ENCODE measurements at regions not wholly inside any gene's neighbourhood (a gene's known extent, or its start where the extent isn't known, plus 50 kb on each side); places are given as distances from the start of the nearest gene placed in this dataset.
"Not testable (repeated sequence)": the region's sequence is repeated elsewhere in the genome, so short reads cannot be mapped to it uniquely, and the experiment has no call there.

DNA sequence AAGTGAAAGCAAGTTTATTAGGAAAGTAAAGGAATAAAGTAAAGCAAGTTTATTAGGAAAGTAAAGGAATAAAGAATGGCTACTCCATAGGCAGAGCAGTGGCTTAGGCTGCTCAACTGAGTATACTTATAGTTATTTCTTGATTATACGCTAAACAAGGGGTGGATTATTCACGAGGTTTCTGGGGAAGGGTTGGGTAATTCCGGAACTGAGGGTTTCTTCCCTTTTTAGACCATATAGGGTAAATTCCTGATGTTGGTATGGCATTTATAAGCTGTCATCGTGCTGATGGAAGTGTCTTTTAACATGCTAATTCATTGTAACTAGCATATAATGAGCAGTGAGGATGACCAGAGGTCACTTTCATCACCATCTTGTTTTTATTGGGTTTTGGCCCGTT, 194.3 kb downstream of the DLEU7 start:
- DNase-seq (ENCODE audit: low spot score): no peak

DNA sequence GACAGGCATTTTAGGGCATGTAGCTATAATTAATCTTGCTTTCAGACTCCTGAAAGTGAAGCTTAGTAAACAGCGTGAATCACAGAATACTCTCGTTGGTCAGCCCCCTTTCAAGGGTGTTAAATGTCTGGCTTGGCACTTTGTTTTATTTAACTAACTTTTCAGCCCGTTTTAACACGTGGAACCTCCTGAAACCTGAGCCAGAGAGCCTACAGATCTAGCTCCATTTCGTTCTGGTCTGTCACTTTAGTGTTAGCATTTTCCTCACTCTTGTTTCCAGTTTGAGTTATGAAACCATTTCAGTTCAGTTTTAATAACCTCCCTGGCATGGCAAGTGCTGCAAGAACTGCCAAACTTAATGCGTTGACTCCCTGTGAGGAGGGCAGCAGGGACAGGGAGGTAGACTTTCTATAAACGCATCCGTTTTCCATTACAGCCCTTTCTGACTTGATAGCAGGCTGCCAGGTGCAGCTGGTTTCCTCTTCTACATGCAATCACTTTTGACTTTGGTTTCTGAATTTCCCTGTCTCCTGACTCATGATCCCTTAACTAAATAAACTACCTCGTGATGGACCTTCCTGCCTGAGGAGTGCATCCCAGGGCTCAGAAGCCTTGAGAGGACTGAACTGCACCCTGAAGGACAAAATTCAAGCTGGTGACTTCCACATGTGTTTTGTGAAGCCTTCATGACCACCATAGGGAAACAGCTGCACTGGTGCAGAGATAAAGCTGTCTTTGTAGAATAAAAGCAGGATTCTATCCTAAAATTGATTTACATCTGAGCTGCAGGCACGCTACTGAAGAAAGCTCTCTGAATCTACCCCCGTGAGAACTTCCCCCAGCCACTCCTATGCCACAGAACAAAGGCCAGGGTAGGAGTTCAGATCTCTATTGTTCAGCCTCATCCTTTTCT, 192.6 kb downstream of the DLEU7 start:
- no peak for DNase-seq (ENCODE audit: low spot score)

DNA sequence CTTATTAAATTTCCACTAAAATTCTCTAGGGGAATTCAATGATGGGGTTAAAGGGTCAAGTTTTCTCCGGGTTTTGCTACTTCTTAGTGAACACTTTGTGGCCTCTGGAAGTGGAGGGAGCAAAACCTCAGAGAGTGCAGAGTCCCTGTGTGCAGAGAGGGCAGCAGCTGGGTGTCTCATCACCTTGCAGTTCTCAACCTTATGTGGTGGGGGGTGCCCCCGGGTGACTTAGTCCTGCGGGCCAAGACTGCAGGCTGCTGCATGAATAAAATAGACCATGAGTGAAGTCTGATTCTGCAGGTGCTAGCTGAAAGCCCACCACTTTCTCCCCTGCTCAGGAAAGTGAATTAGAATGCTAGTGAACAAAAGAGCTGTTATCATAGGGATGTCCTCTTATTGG, 191.6 kb downstream of the DLEU7 start:
- DNase-seq (ENCODE audit: low spot score): no peak

DNA sequence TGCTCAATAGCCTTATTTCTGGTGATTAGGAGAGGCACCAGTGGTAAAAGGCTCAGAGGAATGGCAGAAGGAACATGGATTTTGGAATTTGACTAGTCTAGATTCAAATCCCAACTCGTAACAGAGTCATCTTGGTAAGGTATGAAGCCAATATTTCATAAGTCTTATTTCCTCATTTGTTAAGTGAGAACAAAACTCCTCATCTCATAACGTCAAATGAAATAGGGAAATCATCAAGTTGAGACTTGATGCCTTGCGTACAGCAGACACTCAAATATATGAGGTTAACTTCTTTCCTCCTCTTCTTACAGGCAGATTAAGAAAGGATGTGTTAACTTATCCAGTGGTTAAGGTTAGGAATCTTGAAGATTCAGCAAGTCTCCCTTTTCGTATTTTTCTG, 189.2 kb downstream of the DLEU7 start:
- no peak for DNase-seq (ENCODE audit: low spot score)

DNA sequence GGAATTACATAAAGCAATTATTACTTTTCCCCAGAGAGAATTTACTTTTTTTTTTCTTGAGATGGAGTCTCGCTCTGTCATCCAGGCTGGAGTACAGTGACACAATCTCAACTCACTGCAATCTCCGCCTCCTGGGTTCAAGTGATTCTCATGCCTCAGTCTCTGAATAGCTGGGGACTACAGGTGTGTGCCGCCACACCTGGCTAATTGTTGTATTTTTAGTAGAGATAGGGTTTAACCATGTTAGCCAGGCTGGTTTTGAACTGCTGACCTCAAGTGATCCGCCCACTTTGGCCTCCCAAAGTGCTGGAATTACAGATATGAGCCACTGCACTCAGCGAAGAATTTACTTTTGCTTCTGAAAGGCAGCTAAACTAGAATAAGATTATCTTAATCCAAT, 181.6 kb downstream of the DLEU7 start:
- not testable (repeated sequence) for DNase-seq (ENCODE audit: low spot score)

DNA sequence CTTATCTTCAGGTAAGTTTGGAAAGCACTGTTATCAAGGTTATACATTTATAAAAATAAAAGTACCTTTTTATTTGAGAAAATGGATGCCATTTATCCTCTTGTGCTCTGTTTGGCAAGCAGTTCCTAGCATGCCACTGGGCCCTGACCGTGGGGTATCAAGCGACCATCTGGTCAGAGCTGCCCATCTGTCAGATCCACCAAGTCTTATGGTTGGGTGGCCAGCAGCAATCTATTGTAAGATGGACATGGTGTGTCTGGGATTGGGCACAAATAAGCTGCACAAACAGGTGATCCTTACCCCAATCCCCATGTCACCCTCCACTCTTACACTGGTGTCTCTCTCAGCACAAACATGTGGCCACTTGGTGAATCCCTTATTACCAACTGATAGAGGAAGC, 178.5 kb downstream of the DLEU7 start:
- DNase-seq (ENCODE audit: low spot score): no peak

DNA sequence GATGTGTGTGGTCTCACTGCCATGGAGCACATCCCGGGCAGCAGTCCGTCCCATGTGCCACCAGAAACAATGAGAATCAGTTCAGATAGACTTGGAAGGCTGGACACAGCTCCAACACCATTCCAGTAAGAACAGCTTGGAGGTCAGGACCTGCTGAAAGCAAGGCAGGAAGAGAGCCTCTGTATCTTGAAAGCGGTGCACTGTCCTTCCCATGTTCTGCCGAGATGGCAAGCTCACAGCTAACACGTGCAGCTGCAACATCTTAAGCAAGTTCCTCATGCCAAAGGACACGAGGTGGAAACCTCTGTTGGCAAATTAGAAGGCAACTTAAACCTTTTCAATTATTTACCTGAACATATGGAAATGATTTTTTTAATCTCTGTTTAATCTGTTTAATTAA, 175.4 kb downstream of the DLEU7 start:
- no peak for DNase-seq (ENCODE audit: low spot score)

DNA sequence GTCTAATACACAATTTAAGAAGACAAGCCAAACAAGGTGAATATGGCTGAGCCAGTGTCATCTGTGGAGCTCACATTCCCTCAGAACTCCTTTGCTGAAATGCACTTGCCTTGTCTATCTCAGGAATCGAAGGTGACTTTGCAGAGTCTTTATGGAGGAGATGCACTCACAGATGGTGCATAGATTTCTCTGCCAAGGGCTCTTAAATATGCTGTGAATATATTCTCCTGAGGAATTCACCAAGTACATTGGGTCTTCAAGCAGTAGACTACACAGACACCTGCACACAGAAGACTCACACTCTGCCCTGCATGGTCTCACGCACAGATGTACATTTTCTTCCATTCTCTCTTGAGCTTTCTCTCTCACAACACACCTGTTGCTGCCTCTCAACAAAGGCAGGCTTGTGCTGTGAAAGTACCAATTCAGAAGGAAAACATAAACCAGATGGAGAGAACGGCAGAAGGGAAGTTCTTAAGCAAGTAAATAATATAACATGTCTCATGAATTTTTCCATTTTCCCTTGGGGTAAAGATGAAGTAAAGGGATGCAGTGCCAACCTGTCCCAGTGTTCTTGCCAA, 174.7 kb downstream of the DLEU7 start:
- no peak for DNase-seq (ENCODE audit: low spot score)

DNA sequence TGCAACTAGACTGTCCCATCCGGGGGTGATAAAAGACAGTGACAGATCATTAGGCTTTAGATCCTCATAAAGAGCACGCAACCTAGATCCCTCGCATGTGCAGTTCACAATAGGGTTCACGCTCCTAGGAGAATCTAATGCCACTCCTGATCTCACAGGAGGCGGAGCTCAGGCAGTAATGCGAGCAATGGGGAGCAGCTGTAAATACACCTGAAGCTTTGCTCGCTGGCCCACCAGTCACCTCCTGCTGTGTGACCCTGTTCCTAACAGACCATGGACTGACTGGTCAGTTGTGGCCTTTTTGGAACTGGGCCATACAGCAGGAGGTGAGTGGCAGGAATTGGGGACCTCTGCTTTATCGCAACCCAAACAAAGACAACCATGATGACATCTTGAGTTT, 173.2 kb downstream of the DLEU7 start:
- DNase-seq (ENCODE audit: low spot score): no peak

DNA sequence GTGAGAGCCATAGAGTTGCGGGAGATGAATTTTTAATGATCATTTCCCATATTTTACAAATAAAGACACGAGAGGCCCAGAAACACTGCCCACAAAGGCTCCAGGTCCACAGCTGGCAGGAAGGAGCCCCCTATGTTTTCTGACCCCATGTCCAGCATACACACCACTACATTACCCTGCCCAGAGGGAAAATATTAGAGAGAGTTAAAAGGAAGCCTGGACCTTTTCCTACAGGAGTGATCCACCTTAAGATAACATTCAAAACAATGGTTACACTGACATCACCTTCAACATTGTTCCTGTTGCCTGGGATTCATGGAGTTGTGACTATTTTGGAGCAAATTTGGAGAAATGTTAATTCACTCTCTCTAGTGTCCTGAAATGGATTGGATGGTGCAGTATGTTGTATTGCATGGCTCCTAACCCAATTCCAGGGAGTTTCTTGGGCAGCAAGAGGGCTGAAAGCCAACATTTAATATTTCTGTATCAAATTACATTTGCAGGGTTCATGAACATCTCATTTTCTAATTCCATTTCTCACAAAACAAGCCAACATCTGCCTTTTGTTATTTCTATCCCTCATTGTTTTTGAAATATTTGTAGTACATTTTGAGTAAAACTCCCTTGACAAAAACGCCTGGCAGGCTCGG, 172.5 kb downstream of the DLEU7 start:
- DNase-seq (ENCODE audit: low spot score): no peak

DNA sequence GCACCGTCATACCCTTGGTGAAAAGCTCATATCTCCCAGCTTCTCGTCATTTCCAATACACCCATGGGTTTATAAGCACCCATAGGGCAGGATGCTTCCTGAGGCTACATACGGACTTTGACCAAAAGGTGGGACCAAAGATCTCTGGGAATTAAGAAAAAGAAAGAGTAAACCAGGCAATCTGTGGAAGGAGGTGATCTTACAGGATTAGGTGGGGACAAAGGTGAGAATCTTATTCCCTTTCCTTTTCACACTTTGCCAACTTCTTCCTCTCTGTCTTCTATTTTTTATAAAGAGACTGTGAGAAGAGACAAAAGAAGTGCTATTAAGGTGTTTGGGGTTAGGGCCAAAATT, 172.0 kb downstream of the DLEU7 start:
- no peak for DNase-seq (ENCODE audit: low spot score)

DNA sequence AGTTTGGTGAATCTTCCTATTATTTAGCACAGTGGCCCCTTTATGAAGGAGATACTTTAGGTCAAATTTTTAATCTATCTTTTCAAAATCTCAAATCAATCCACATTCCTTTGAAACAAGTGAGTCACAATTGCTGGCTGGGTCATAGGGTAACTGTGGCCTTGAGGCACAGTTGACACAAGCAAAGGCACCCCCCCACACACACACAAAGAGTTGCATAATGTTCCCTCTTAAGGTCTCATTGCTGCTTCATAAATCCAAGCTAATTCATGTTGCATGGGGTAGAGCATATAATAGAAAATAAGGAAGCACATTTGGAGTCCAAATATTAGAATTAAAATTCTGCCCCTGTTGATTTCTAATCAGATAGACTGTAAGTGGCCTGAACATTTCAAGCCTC, 171.5 kb downstream of the DLEU7 start:
- DNase-seq (ENCODE audit: low spot score): no peak

DNA sequence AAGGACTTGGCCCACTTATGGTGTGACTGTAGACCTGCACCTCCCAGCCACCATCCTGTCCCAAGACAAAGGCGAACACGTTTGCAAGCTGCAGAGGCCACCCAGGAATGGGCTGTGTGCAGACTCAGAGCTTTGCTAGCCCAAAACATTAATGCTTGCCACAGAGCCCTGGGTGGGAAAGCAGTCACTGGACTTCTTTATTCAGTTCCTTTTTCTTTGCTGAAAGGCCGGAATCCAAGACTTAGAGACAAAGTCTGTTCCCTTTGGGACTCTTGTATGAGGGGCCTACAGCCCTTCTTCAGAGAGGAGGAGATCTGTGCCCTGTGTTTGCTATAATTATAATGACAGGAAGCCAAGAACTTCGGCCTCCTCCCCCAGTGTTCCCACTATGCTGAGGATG, 167.8 kb downstream of the DLEU7 start:
- no peak for DNase-seq (ENCODE audit: low spot score)

DNA sequence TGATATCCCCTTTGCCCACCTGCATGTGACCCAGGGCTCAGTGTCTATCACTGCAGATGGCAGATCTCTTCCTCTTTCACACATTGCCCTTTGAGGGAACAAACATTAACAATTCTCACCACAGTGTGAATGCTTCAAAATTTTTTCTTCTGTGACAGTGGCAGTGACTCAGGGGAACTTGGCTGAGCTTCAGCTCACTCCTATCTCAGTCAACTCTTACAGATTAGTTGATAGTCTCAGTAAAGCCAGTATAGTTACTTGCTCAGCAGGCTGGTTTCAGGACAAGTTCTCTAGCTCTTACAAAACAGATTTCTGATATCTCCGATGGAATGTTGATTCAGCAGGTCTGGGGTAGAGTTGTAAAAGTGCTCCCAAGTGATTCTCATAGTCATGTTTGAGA, 166.9 kb downstream of the DLEU7 start:
- DNase-seq (ENCODE audit: low spot score): no peak

DNA sequence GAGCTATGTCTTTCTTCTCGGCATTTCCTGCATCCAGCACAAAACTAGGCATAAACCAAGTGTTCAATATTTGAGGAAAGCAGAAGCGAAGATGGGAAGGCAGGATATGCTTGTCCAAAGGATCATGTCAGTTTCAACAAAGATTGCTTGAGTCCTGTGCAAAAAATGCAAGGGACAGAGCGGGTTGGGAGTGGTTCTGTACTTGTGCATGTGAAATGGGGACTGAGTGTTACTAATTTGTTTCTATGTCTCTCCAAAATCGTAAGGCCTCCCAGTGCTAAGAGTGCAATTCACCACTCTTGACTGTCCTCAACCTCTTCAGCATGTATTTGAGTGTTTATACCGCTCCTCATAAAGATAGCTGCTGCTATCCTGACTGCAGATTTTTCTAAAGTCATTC, 166.2 kb downstream of the DLEU7 start:
- no peak for DNase-seq (ENCODE audit: low spot score)

DNA sequence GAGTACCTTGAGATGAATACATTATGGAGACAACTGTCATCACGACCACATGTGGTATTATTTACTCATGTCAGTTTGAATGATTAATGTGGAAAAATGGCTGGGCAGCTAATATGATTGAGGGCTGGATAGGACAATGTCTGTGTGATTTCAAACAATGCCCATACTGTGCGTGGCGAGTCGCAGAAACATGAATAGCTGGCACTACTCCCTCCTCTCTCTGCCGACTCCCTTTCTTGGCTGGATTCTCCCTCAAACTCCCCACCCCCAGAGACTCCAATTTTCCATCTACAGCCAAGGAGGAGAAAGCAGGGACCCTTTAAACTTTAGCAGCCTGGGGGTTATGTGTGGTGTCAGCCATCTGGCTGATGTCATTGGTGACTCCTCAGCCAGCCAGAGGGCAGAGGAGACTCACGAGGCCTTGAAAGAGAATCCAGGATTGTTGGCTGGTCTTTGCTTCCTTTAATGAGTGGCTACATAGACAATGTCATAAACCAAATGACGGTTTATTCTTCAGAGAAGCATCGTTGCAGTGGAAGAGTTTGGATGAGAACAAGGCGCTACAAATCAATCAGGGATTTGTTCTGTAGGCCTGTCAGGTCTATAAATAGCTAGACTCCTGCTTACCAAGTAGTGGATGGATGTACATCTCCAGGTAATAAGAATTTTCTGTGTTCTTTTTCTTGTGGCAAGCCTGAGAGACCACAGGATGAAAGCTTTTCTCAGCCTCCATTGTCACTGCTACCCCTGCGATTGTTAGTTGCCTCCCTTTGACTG, 165.6 kb downstream of the DLEU7 start:
- no peak for DNase-seq (ENCODE audit: low spot score)

DNA sequence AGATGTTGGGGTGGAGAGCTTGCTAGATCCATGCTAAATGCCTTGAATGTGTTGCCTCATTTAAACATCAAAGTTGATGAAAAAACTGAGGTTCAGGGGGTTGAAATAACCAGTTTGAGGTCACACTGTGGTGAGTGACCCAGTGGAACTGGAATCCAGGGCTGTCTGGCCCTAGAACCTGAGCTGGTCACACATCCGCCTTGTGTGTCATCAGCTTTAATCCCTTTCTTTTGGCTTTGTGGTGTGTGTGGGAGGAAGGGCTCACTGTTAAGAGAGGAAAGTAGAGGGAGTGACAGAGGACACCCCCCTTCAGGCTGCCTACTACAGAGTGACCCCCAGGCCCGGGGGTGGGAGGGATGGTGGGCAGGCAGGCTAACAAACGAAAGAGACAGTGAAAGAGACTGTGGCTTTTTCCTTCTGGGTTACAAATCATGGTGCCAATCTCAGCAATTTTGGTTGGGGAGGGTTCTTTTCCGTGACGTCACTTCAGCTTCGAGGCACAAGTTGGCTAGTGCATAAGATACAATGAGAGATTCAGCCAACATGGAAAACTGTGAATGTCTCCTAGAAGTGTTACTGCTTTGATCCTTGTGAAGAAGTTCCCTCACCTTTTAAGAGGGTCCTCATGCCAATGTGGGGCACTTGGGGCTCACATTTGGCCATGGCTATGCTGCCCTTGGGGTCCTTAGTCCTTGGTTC, 164.9 kb downstream of the DLEU7 start:
- DNase-seq (ENCODE audit: low spot score): no peak

DNA sequence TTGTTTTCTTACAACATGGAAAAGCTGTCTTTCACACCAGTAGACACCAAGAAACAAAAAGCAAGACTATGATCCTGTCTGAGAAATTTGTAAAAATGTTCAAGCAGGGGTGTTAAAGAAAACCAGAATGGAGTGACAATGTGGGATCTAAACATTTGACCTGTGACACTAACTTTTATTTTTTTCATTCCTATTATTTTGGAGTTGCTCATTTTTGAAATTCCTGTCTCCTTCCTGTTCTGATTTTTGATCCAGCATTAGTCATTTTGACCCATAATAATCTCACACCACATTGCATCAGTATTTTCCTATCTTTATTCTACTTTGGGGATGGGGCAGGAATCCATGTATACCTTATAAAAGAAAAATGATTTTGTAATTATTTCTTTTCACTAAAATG, 164.2 kb downstream of the DLEU7 start:
- DNase-seq (ENCODE audit: low spot score): no peak

DNA sequence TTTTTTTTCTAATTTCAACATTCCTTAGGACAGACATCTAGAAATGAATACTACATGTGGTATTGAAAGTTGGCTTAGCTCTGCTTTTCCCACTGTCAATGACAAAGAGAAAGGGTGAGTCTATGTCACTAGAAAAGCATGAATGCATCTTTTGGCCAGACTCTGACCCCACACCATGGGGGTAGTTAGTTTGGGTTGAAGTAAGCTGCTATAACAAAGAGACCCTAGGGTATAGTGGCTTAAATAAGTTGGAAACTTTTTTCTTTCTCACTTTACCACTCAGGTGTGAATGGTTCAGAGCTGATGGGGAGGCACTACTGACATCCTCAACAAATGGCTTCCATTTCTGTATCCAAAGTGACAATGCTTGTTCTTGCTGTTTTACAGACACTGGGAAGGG, 161.5 kb downstream of the DLEU7 start:
- no peak for DNase-seq (ENCODE audit: low spot score)

DNA sequence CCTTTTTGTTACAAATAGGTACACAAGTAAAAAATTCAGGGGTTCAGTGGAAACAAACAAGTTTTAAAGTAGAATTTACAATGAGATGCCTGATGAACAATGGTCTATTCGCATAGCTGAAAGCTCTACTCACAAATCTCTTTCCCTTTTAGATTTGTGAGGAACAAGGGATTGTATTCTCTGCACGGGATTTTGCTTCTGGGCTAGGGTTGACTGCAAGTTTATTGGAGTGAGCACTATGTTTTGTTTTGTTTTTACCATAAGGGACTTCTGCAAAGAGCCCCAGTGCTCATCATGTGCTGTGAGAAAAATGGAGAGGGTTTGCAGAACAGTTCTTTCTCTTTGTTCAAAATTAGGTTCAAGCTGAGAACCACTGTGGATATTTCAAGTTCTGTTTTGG, 160.5 kb downstream of the DLEU7 start:
- DNase-seq (ENCODE audit: low spot score): no peak

DNA sequence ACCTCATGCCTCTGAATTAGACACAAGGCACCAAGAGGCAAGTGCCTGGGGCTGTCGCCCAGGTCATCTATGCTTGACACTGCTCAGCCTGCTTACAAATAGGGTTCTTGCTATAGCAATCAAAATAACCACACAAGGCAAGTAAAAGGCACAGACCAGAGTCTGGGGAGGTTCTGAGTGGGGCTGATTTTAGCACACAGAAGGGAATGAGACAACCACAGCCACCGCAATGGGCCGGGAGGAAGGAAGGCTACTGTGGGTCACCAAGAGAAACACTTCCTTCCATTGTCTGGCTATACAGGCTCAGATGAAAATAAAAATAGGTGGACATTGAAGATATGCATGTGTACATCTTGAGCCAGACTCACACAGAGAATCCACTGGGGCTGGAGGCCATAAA, 159.1 kb downstream of the DLEU7 start:
- DNase-seq (ENCODE audit: low spot score): no peak

DNA sequence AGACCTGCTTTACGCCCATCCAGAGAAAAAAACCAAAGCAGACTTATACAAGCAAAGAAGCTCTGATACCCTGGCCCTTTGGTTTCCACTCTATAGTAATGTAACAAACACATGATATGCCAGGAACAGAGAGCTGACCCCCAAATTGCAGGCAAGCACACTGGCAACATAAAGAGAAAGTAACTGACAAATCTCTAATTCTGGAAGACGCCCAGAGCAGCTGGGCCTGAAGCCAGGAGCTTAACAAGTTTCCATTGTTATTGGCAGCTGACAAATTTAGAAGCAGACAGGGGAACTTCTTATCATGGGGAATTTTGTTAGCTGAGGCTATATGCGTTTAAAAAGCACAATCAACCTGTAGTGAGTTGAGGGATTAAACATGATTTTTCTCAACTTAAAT, 158.0 kb downstream of the DLEU7 start:
- no peak for DNase-seq (ENCODE audit: low spot score)
